Ectodermal cell (in vitro differentiated cells): ENCODE measurements at regions not wholly inside any gene's neighbourhood (a gene's known extent, or its start where the extent isn't known, plus 50 kb on each side); places are given as distances from the start of the nearest gene placed in this dataset.
"Not testable (repeated sequence)": the region's sequence is repeated elsewhere in the genome, so short reads cannot be mapped to it uniquely, and the experiment has no call there.

ENCODE experiments used
- H3K27ac ChIP-seq: 2 replicates; pipeline ENCODE4 v1.7.0; 2013; ENCODE audit warnings: mild to moderate bottlenecking, low read depth, low read length; ENCODE audit not compliant: insufficient read depth, poor library complexity, severe bottlenecking
- H3K27me3 ChIP-seq: 2 replicates; pipeline ENCODE4 v1.7.0; 2013; ENCODE audit warnings: mild to moderate bottlenecking, low read length; ENCODE audit not compliant: insufficient read depth, control insufficient read depth, poor library complexity, severe bottlenecking
- H3K36me3 ChIP-seq: one replicate; pipeline ENCODE4 v1.7.0; 2013; ENCODE audit warnings: low read length; ENCODE audit not compliant: control insufficient read depth, insufficient read depth
- H3K4me1 ChIP-seq: one replicate; pipeline ENCODE4 v1.7.0; 2013; ENCODE audit warnings: low read length; ENCODE audit not compliant: control insufficient read depth, insufficient read depth
- H3K4me3 ChIP-seq: 2 replicates; pipeline ENCODE4 v1.7.0; 2013; ENCODE audit warnings: low read depth, low read length, control low read depth; ENCODE audit not compliant: insufficient read depth
- H3K9me3 ChIP-seq: 2 replicates; pipeline ENCODE4 v1.7.0; 2013; ENCODE audit warnings: mild to moderate bottlenecking, low read length, moderate library complexity; ENCODE audit not compliant: control insufficient read depth
- WGBS, 2 experiments: methylation state at CpG; one replicate each; pipeline ENCODE4 v1.1.7; 2013; ENCODE audit warnings: missing lambda C conversion rate in 2 of 2; 5-methylcytosine and 5-hydroxymethylcytosine counted together

- H3K4me3 ChIP-seq, result no peak overlapping the region
- H3K36me3 ChIP-seq, result no peaks in the 10 kb centered on the region
- no peaks in the 10 kb centered on the region for H3K9me3 ChIP-seq
- no peaks in the 10 kb centered on the region for H3K4me1 ChIP-seq
- H3K27ac ChIP-seq, result no peak overlapping the region
- H3K27me3 ChIP-seq, result no peaks in the 10 kb centered on the region
- WGBS, 2 experiments, result no CpG with 5 or more reads among the region's 2 CpGs
These were observed 1050.3 kb downstream of the OTOL1 start for GRCh38 chr3:162546910-162547309.

GRCh38 chr3:162547321-162547720 lies 1050.7 kb downstream of the OTOL1 start:
- Histone ChIP-seq H3K27ac (no peak overlapping the region), H3K36me3 (no peaks in the 10 kb centered on the region)
- WGBS, 2 experiments, result 95% methylated on average over 3 of the region's 3 CpGs; no CpG with 5 or more reads in 1 of the 2 experiments

GRCh38 chr3:162555761-162556160 lies 1059.2 kb downstream of the OTOL1 start:
- Histone ChIP-seq H3K36me3 (no peaks in the 10 kb centered on the region), H3K9me3 (no peaks in the 10 kb centered on the region)
- 96 to 97% methylated on average over 3 of the region's 3 CpGs for WGBS, 2 experiments

More at GRCh38 chr3:162547321-162547720, 1050.7 kb downstream of the OTOL1 start:
- Histone ChIP-seq H3K4me1 (no peaks in the 10 kb centered on the region), H3K9me3 (no peaks in the 10 kb centered on the region), H3K4me3 (no peak overlapping the region), H3K27me3 (no peaks in the 10 kb centered on the region)

GRCh38 chr3:162558016-162558415 lies 1061.4 kb downstream of the OTOL1 start:
- Histone ChIP-seq H3K36me3 (no peaks in the 10 kb centered on the region), H3K9me3 (no peaks in the 10 kb centered on the region)
- WGBS, 2 experiments, result 78 to 100% methylated on average over 1 to 3 of the region's 3 CpGs

More at GRCh38 chr3:162555761-162556160, 1059.2 kb downstream of the OTOL1 start:
- Histone ChIP-seq H3K27ac (no peak overlapping the region), H3K4me3 (no peak overlapping the region), H3K4me1 (no peaks in the 10 kb centered on the region), H3K27me3 (no peaks in the 10 kb centered on the region)

GRCh38 chr3:162568706-162569105 lies 1072.1 kb downstream of the OTOL1 start:
- WGBS, 2 experiments, result 100% methylated on average over 2 of the region's 2 CpGs; no CpG with 5 or more reads in 1 of the 2 experiments
- Histone ChIP-seq H3K9me3 (no peaks in the 10 kb centered on the region), H3K27me3 (no peaks in the 10 kb centered on the region), H3K4me1 (no peaks in the 10 kb centered on the region), H3K4me3 (no peak overlapping the region), H3K36me3 (no peaks in the 10 kb centered on the region), H3K27ac (no peak overlapping the region)

More at GRCh38 chr3:162558016-162558415, 1061.4 kb downstream of the OTOL1 start:
- no peak overlapping the region for H3K27ac ChIP-seq
- no peaks in the 10 kb centered on the region for H3K27me3 ChIP-seq
- no peaks in the 10 kb centered on the region for H3K4me1 ChIP-seq
- H3K4me3 ChIP-seq, result no peak overlapping the region

DNA sequence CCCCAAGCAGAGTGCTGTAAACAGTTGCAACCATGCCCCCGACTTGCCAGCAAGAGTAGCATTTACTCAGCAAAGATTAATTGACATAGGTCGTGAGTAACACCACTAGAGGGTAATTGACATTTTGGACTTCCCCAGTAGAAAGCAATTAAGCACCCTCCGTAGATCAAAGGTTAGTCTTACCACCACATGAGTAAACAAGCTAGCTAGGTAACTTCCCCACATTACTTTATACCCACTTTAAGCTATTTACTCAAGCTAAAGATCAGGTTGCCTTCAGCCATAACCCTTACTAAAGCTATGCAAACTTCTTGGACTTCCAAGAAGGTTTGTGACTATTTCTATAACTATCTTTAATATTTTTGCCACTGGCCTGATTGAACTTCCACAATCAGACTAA lies 1072.7 kb downstream of the OTOL1 start:
- H3K36me3 ChIP-seq, result no peaks in the 10 kb centered on the region
- H3K4me1 ChIP-seq, result no peaks in the 10 kb centered on the region
- H3K27me3 ChIP-seq, result no peaks in the 10 kb centered on the region
- WGBS, 2 experiments, result 83 to 84% methylated on average over 3 of the region's 3 CpGs
- H3K9me3 ChIP-seq, result no peaks in the 10 kb centered on the region
- H3K4me3 ChIP-seq, result no peak overlapping the region
- no peak overlapping the region for H3K27ac ChIP-seq

- Histone ChIP-seq H3K4me3 (no peak overlapping the region), H3K9me3 (no peaks in the 10 kb centered on the region), H3K27ac (no peak overlapping the region), H3K36me3 (no peaks in the 10 kb centered on the region), H3K27me3 (no peaks in the 10 kb centered on the region), H3K4me1 (no peaks in the 10 kb centered on the region)
These were observed 1088.4 kb downstream of the OTOL1 start for GRCh38 chr3:162584986-162585385.

DNA sequence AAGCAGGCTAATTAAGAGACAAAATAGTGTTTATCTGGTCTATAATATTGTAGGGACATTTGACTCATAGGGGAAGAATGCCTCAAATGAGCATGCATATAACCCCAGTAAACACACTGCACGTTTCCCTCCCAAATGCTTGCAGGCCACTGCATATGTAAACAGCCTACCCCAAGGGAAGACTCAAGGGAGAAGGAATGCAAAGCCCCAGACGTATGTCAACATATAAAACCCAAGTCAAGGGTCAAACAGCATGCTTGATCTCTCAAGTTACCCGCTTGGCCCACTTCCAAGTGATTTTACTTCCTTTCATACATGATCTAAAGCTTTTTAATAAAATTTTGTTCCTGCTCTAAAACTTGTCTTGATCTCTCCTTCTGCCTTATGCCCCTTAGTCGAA lies 1090.0 kb downstream of the OTOL1 start:
- no peaks in the 10 kb centered on the region for H3K36me3 ChIP-seq
- no peaks in the 10 kb centered on the region for H3K27me3 ChIP-seq
- no peak overlapping the region for H3K4me3 ChIP-seq
- 80 to 82% methylated on average over 3 to 4 of the region's 4 CpGs for WGBS, 2 experiments
- H3K9me3 ChIP-seq, result no peaks in the 10 kb centered on the region
- H3K4me1 ChIP-seq, result no peaks in the 10 kb centered on the region
- H3K27ac ChIP-seq, result no peak overlapping the region

- Histone ChIP-seq H3K9me3 (no peaks in the 10 kb centered on the region), H3K36me3 (no peaks in the 10 kb centered on the region), H3K4me3 (no peak overlapping the region), H3K27me3 (no peaks in the 10 kb centered on the region), H3K4me1 (no peaks in the 10 kb centered on the region), H3K27ac (no peak overlapping the region)
- 50 to 58% methylated on average over 1 of the region's 1 CpG for WGBS, 2 experiments
These were observed 1100.6 kb downstream of the OTOL1 start for GRCh38 chr3:162597226-162597625.

DNA sequence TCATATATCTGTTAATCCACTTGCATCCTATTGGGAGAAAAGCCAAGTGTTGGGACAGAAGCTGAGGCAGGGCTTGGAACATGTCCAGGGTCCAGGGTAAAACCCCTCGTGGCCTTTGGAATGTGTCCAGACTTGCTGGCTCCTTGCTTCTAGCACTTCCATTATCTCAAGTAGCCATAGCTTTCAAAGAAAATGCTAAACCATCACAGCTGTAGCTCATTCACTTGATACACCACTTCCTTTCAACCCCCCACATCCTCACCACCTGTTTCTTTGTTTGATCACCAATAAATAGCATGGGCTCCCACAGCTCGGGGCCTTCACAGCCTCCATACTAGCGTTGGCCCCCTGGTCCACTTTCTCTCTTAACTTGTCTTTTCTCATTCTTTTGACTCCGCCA lies 1101.9 kb downstream of the OTOL1 start:
- H3K4me3 ChIP-seq, H3K4me1 ChIP-seq, H3K27me3 ChIP-seq, H3K9me3 ChIP-seq, H3K27ac ChIP-seq, H3K36me3 ChIP-seq: not testable (repeated sequence)
- WGBS, 2 experiments, result 29 to 32% methylated on average over 4 of the region's 4 CpGs

DNA sequence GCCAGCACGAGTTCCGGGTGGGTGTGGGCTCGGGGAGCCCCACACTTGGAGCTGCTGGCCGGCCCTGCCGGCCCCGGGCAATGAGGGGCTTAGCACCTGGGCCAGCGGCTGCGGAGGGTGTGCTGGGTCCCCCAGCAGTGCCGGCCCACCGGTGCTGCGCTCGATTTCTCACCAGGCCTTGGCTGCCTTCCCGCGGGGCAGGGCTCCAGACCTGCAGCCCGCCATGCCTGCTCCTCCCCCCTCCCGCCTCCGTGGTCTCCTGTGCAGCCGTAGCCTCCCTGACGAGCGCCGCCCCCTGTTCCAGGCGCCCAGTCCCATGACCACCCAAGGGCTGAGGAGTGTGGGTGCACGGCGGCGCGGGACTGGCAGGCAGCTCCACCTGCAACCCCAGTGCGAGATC lies 1103.1 kb downstream of the OTOL1 start:
- not testable (repeated sequence) for H3K27me3 ChIP-seq, H3K9me3 ChIP-seq, H3K4me1 ChIP-seq, H3K4me3 ChIP-seq, H3K27ac ChIP-seq, H3K36me3 ChIP-seq
- 95 to 97% methylated on average over 27 of the region's 27 CpGs for WGBS, 2 experiments
